ENCODE measurements at regions not wholly inside any gene's neighbourhood (a gene's known extent, or its start where the extent isn't known, plus 50 kb on each side); places are given as distances from the start of the nearest gene placed in this dataset.

- TF ChIP-seq POLR2A (IDR thresholded peaks at IDR 0.05) (no peak), CTCF (IDR thresholded peaks at IDR 0.05) (no peak)
Measured at GRCh38 chr16:66115373-66115772, 251.1 kb upstream of the CDH5 start.
